ENCODE measurements at regions not wholly inside any gene's neighbourhood (a gene's known extent, or its start where the extent isn't known, plus 50 kb on each side); places are given as distances from the start of the nearest gene placed in this dataset.

DNA sequence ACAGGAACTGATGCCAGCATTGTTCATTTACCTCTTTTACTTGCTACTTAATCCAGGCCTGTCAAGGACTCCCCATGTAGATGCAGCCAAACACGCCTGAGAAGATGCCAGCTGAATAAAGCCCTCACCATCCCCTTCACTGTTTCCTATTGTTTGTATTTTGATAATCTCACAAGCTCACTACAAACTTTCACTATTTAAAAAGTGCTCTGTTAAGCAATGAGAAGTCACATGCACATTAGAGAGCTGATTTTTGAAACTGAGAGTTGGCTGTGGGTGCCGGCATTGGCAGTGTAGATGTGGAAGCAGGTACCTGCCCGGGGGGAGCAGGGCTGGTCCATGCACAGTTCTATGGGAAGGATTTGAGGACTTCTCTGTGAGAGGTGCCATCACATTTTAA lies 169.8 kb upstream of the GRB10 start:
- H3K9me3 Mint-ChIP-seq (ENCODE audit: unreplicated experiment), result peaks cover 11% of the 10 kb centered on the region
- no peak overlapping the region for H3K27ac Mint-ChIP-seq (ENCODE audit: unreplicated experiment)
- Histone ChIP-seq H3K27me3 (ENCODE audit: insufficient read depth, low read length) (no peaks in the 10 kb centered on the region), H3K9me3 (ENCODE audit: insufficient read depth, low read depth, low read length) (no peaks in the 10 kb centered on the region), H3K4me3 (ENCODE audit: insufficient read depth, low read depth, low read length) (no peak overlapping the region), H2AFZ (ENCODE audit: low read depth, low read length) (no peak overlapping the region), H3K9ac (ENCODE audit: low read length) (no peak overlapping the region), H4K20me1 (ENCODE audit: insufficient read depth, low read length) (no peaks in the 10 kb centered on the region), H3K36me3 (ENCODE audit: insufficient read depth, low read length) (no peaks in the 10 kb centered on the region), H3K27ac (ENCODE audit: low read depth, low read length) (no peak overlapping the region), H3K4me1 (ENCODE audit: insufficient read depth, low read length) (peaks cover 15% of the 10 kb centered on the region), H3K79me2 (ENCODE audit: insufficient read depth, low read length) (no peaks in the 10 kb centered on the region), H3K4me2 (ENCODE audit: low read length) (no peak overlapping the region)
- H3K36me3 Mint-ChIP-seq (ENCODE audit: low read depth, unreplicated experiment), result no peaks in the 10 kb centered on the region
- peaks cover 7% of the 10 kb centered on the region for H3K27me3 Mint-ChIP-seq (ENCODE audit: low read depth, unreplicated experiment)
- TF ChIP-seq EZH2 (IDR thresholded peaks at IDR 0.05; ENCODE audit: insufficient read depth, low read length), result no peak
- TF ChIP-seq, protein P1, sequence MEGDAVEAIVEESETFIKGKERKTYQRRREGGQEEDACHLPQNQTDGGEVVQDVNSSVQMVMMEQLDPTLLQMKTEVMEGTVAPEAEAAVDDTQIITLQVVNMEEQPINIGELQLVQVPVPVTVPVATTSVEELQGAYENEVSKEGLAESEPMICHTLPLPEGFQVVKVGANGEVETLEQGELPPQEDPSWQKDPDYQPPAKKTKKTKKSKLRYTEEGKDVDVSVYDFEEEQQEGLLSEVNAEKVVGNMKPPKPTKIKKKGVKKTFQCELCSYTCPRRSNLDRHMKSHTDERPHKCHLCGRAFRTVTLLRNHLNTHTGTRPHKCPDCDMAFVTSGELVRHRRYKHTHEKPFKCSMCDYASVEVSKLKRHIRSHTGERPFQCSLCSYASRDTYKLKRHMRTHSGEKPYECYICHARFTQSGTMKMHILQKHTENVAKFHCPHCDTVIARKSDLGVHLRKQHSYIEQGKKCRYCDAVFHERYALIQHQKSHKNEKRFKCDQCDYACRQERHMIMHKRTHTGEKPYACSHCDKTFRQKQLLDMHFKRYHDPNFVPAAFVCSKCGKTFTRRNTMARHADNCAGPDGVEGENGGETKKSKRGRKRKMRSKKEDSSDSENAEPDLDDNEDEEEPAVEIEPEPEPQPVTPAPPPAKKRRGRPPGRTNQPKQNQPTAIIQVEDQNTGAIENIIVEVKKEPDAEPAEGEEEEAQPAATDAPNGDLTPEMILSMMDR (IDR thresholded peaks at IDR 0.05; ENCODE audit: insufficient read depth, low read depth, low read length), result no peak
- H3K4me1 Mint-ChIP-seq (ENCODE audit: low read depth, unreplicated experiment), result peaks cover 15% of the 10 kb centered on the region
- FAIRE-seq, result no peak
- no peak for DNase-seq (ENCODE audit: low read depth)
- no peak overlapping the region for H3K4me3 Mint-ChIP-seq (ENCODE audit: unreplicated experiment)

DNA sequence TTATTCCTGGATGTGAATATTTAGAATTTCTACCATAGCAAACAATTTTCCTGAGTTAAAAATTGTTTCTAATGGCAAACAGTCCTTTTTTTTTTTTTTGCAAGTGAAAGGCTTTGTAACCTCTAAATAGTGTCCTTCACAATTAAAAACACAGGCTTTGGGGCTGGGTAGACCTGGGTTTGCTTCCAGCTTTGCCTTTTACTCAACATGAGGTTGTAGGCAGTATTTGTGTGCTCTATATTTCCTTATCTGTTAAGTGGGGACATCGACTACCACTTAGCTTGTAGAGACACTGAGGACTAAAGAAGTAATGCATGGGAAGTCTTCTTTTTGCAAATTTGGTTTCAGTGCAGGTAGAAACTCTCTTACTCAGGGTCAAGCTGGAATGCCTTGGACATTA lies 169.4 kb upstream of the GRB10 start:
- FAIRE-seq (no peak), DNase-seq (ENCODE audit: low read depth) (no peak)
- H3K4me1 Mint-ChIP-seq (ENCODE audit: low read depth, unreplicated experiment), result peaks cover 15% of the 10 kb centered on the region
- no peak for TF ChIP-seq EZH2 (IDR thresholded peaks at IDR 0.05; ENCODE audit: insufficient read depth, low read length)
- TF ChIP-seq, protein P1 (IDR thresholded peaks at IDR 0.05; ENCODE audit: insufficient read depth, low read depth, low read length), result no peak
- no peak overlapping the region for H3K27ac Mint-ChIP-seq (ENCODE audit: unreplicated experiment)
- peaks cover 15% of the 10 kb centered on the region for H3K4me1 ChIP-seq (ENCODE audit: insufficient read depth, low read length)
- no peak overlapping the region for H3K4me3 Mint-ChIP-seq (ENCODE audit: unreplicated experiment)
- H2AFZ ChIP-seq (ENCODE audit: low read depth, low read length), result no peak overlapping the region
- H3K27ac ChIP-seq (ENCODE audit: low read depth, low read length), result no peak overlapping the region
- H3K27me3 ChIP-seq (ENCODE audit: insufficient read depth, low read length), result no peaks in the 10 kb centered on the region
- peaks cover 1% of the 10 kb centered on the region for H3K9me3 ChIP-seq (ENCODE audit: insufficient read depth, low read depth, low read length)
- peaks cover 7% of the 10 kb centered on the region for H3K27me3 Mint-ChIP-seq (ENCODE audit: low read depth, unreplicated experiment)
- H3K4me3 ChIP-seq (ENCODE audit: insufficient read depth, low read depth, low read length), result no peak overlapping the region
- H3K79me2 ChIP-seq (ENCODE audit: insufficient read depth, low read length), result no peaks in the 10 kb centered on the region
- peaks cover 11% of the 10 kb centered on the region for H3K9me3 Mint-ChIP-seq (ENCODE audit: unreplicated experiment)
- H3K4me2 ChIP-seq (ENCODE audit: low read length), result no peak overlapping the region
- H4K20me1 ChIP-seq (ENCODE audit: insufficient read depth, low read length), result no peaks in the 10 kb centered on the region
- no peak overlapping the region for H3K9ac ChIP-seq (ENCODE audit: low read length)
- no peaks in the 10 kb centered on the region for H3K36me3 ChIP-seq (ENCODE audit: insufficient read depth, low read length)
- H3K36me3 Mint-ChIP-seq (ENCODE audit: low read depth, unreplicated experiment), result no peaks in the 10 kb centered on the region

DNA sequence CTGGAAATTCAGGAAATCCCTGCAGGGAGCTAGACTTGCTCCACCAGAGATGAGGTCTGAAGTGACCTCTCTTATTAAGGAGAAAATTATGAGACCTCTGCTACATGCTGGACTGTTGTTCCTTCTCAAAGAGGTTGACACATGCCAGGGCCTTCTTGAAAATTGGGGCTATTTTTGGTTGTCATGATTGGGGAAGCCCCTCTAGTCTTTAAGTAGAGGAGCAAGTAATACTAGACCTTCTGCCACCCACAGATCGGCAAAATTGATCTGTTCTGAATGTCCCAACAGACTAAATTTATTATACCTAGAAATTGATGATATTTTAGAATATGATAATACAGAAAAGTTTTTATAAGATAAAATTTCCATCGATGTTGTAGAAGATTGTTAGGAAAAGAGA lies 160.8 kb upstream of the GRB10 start:
- no peaks in the 10 kb centered on the region for H3K36me3 ChIP-seq (ENCODE audit: insufficient read depth, low read length)

More for the DNA sequence above, 160.8 kb upstream of the GRB10 start:
- H2AFZ ChIP-seq (ENCODE audit: low read depth, low read length), result no peak overlapping the region
- Mint-ChIP-seq H3K36me3 (ENCODE audit: low read depth, unreplicated experiment) (no peaks in the 10 kb centered on the region), H3K9me3 (ENCODE audit: unreplicated experiment) (peaks cover 3% of the 10 kb centered on the region), H3K4me1 (ENCODE audit: low read depth, unreplicated experiment) (peaks cover 11% of the 10 kb centered on the region), H3K27ac (ENCODE audit: unreplicated experiment) (no peak overlapping the region), H3K4me3 (ENCODE audit: unreplicated experiment) (no peak overlapping the region), H3K27me3 (ENCODE audit: low read depth, unreplicated experiment) (no peaks in the 10 kb centered on the region)
- no peaks in the 10 kb centered on the region for H3K79me2 ChIP-seq (ENCODE audit: insufficient read depth, low read length)
- H3K27ac ChIP-seq (ENCODE audit: low read depth, low read length), result no peak overlapping the region
- no peak overlapping the region for H3K9ac ChIP-seq (ENCODE audit: low read length)
- no peaks in the 10 kb centered on the region for H4K20me1 ChIP-seq (ENCODE audit: insufficient read depth, low read length)
- no peaks in the 10 kb centered on the region for H3K27me3 ChIP-seq (ENCODE audit: insufficient read depth, low read length)
- H3K4me3 ChIP-seq (ENCODE audit: insufficient read depth, low read depth, low read length), result no peak overlapping the region
- peaks cover 3% of the 10 kb centered on the region for H3K9me3 ChIP-seq (ENCODE audit: insufficient read depth, low read depth, low read length)
- no peak overlapping the region for H3K4me2 ChIP-seq (ENCODE audit: low read length)
- no peaks in the 10 kb centered on the region for H3K4me1 ChIP-seq (ENCODE audit: insufficient read depth, low read length)
- FAIRE-seq (no peak), DNase-seq (ENCODE audit: low read depth) (no peak)
- TF ChIP-seq, protein P1 (IDR thresholded peaks at IDR 0.05; ENCODE audit: insufficient read depth, low read depth, low read length), result no peak
- TF ChIP-seq EZH2 (IDR thresholded peaks at IDR 0.05; ENCODE audit: insufficient read depth, low read length), result no peak
